ENCODE measurements at regions not wholly inside any gene's neighbourhood (a gene's known extent, or its start where the extent isn't known, plus 50 kb on each side); places are given as distances from the start of the nearest gene placed in this dataset.

- intact Hi-C loops (cut with DNase I), result no loop called here
- Histone ChIP-seq H3K4me3 (no peak overlapping the region), H3K27me3 (no peaks in the 10 kb centered on the region), H3K36me3 (no peaks in the 10 kb centered on the region), H3K9me3 (no peaks in the 10 kb centered on the region), H3K4me1 (peaks cover 10 to 27% (median 19%) of the 10 kb centered on the region in 4 donors), H3K27ac (replicated peaks in 1 of 4) (no peak overlapping the region)
- TF ChIP-seq POLR2AphosphoS5 (IDR thresholded peaks at IDR 0.05) (no peak), EP300 (IDR thresholded peaks at IDR 0.05) (no peak), POLR2A (IDR thresholded peaks at IDR 0.05; ENCODE audit: low read depth) (no peak)
- WGBS, result 74% methylated on average over 1 of the region's 1 CpG
- DNase-seq (ENCODE audit: extremely low spot score), result no peak
These were observed 91.3 kb downstream of the KCNRG start for GRCh38 chr13:50106559-50106958.

- DNase-seq (ENCODE audit: extremely low spot score), result no peak
- TF ChIP-seq CTCF (IDR thresholded peaks at IDR 0.05) (no peak), POLR2A (IDR thresholded peaks at IDR 0.05; ENCODE audit: low read depth) (no peak), EP300 (IDR thresholded peaks at IDR 0.05) (no peak), POLR2AphosphoS5 (IDR thresholded peaks at IDR 0.05) (no peak)
- H3K4me3 ChIP-seq, result no peak overlapping the region
- H3K27ac ChIP-seq (replicated peaks in 1 of 4), result no peak overlapping the region
- intact Hi-C loops (cut with DNase I), result no loop called here
- peaks cover 10 to 27% (median 19%) of the 10 kb centered on the region in 4 donors for H3K4me1 ChIP-seq
- no peaks in the 10 kb centered on the region for H3K27me3 ChIP-seq
- 74% methylated on average over 1 of the region's 1 CpG for WGBS
- no peaks in the 10 kb centered on the region for H3K9me3 ChIP-seq
- no peaks in the 10 kb centered on the region for H3K36me3 ChIP-seq
These were observed 92.0 kb downstream of the KCNRG start for GRCh38 chr13:50107205-50107604.

- DNase-seq (ENCODE audit: extremely low spot score), result no peak
- no peaks in the 10 kb centered on the region for H3K9me3 ChIP-seq
- TF ChIP-seq POLR2AphosphoS5 (IDR thresholded peaks at IDR 0.05) (no peak), EP300 (IDR thresholded peaks at IDR 0.05) (no peak), POLR2A (IDR thresholded peaks at IDR 0.05; ENCODE audit: low read depth) (no peak), CTCF (IDR thresholded peaks at IDR 0.05) (no peak)
- H3K36me3 ChIP-seq, result no peaks in the 10 kb centered on the region
- peaks cover 5 to 35% (median 25%) of the 10 kb centered on the region in 4 donors for H3K4me1 ChIP-seq
- H3K4me3 ChIP-seq, result no peak overlapping the region
- no peak overlapping the region for H3K27ac ChIP-seq (replicated peaks in 1 of 4)
- WGBS, result 90% methylated on average over 2 of the region's 2 CpGs
- no peaks in the 10 kb centered on the region for H3K27me3 ChIP-seq
- intact Hi-C loops (cut with DNase I), result no loop called here
These were observed 99.7 kb downstream of the KCNRG start for GRCh38 chr13:50114961-50115360.

GRCh38 chr13:50115695-50116094 is 100.5 kb downstream of the KCNRG start:
- 98% methylated on average over 3 of the region's 3 CpGs for WGBS
- no peak overlapping the region for H3K27ac ChIP-seq (replicated peaks in 1 of 4)
- peaks cover 10 to 40% (median 25%) of the 10 kb centered on the region in 4 donors for H3K4me1 ChIP-seq
- H3K4me3 ChIP-seq, result no peak overlapping the region
- no peak for TF ChIP-seq POLR2AphosphoS5 (IDR thresholded peaks at IDR 0.05)
- no peak for TF ChIP-seq POLR2A (IDR thresholded peaks at IDR 0.05; ENCODE audit: low read depth)
- TF ChIP-seq CTCF (IDR thresholded peaks at IDR 0.05), result no peak
- TF ChIP-seq EP300 (IDR thresholded peaks at IDR 0.05), result no peak
- H3K9me3 ChIP-seq, result no peaks in the 10 kb centered on the region
- H3K36me3 ChIP-seq, result no peaks in the 10 kb centered on the region
- no peaks in the 10 kb centered on the region for H3K27me3 ChIP-seq
- intact Hi-C loops (cut with DNase I), result no loop called here
- DNase-seq (ENCODE audit: extremely low spot score), result no peak

- Histone ChIP-seq H3K27me3 (no peaks in the 10 kb centered on the region), H3K36me3 (peaks cover 0 to 4% (median 0%) of the 10 kb centered on the region in 4 donors), H3K4me3 (no peak overlapping the region), H3K9me3 (no peaks in the 10 kb centered on the region), H3K27ac (replicated peaks in 1 of 4) (no peak overlapping the region), H3K4me1 (peaks cover 10 to 47% (median 29%) of the 10 kb centered on the region in 4 donors)
- intact Hi-C loops (cut with DNase I), result no loop called here
- DNase-seq (ENCODE audit: extremely low spot score), result no peak
- TF ChIP-seq POLR2A (IDR thresholded peaks at IDR 0.05; ENCODE audit: low read depth), result no peak
- no peak for TF ChIP-seq CTCF (IDR thresholded peaks at IDR 0.05)
- no peak for TF ChIP-seq EP300 (IDR thresholded peaks at IDR 0.05)
- WGBS, result 71% methylated on average over 5 of the region's 5 CpGs
These were observed 101.3 kb downstream of the KCNRG start for GRCh38 chr13:50116430-50116973.

Data from esophagus muscularis mucosa (tissue), 4 donors.